ENCODE measurements at regions not wholly inside any gene's neighbourhood (a gene's known extent, or its start where the extent isn't known, plus 50 kb on each side); places are given as distances from the start of the nearest gene placed in this dataset.
"Not testable (repeated sequence)": the region's sequence is repeated elsewhere in the genome, so short reads cannot be mapped to it uniquely, and the experiment has no call there.

DNA sequence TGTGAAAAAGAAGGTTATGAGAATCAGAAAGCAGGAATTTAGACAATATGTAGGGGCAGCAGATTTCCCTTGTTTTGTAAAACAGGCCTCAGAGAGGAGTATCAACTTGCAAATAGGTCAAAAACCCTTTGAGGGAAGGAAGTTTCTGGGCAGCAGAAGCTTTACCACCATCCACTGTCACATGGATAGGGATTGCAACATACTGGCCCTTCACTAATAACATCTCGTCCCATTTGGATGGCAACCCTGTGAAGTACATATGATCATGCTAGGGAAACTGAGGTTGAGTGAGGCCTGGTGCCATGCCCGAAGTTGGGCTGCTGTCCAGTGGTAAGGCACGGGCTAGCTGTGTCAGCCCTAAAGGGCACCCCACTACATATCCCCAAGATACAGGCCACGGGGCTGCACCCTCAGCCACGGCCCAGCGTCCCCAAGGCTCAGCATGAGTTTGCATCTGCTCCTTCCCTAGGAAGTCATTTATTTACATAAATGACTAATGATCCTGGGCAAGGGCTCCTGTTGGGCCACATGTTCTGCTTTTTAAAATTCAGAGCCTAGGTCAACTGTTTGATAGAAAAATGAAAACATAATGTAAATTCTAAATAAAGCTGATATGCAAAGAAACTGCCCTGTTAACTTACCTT, 310.4 kb upstream of the PLGLB1 start:
- H3K9me3 ChIP-seq (ENCODE audit: low read depth); DNase-seq (ENCODE audit: low read depth in 1 of 2, low spot score in 1 of 2); H3K4me3 ChIP-seq; H3K4me1 ChIP-seq (ENCODE audit: low read depth); H3K27ac ChIP-seq; H3K36me3 ChIP-seq; H3K27me3 ChIP-seq: not testable (repeated sequence)

DNA sequence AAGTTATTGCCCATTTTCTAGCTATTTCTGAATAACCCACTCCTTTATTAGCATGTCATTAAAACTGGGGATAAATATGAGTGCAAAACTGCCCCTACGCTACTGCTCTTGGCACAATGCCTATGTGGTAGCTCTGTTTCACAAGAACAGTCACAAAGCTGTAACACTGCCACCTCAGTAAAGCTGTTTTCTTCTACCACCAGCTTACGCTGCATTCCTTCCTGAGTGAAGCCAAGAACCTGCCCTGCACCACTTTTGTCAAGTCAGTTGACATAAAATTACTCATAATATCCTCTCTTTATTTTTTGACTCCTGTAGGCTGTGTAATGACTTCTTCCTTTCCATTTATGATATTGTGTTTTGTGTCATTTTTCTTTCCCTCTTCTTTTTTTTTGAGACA, 313.2 kb upstream of the PLGLB1 start:
- H3K4me1 ChIP-seq (ENCODE audit: low read depth); H3K27me3 ChIP-seq; H3K4me3 ChIP-seq; H3K9me3 ChIP-seq (ENCODE audit: low read depth); H3K36me3 ChIP-seq; DNase-seq (ENCODE audit: low read depth in 1 of 2, low spot score in 1 of 2); H3K27ac ChIP-seq: not testable (repeated sequence)

DNA sequence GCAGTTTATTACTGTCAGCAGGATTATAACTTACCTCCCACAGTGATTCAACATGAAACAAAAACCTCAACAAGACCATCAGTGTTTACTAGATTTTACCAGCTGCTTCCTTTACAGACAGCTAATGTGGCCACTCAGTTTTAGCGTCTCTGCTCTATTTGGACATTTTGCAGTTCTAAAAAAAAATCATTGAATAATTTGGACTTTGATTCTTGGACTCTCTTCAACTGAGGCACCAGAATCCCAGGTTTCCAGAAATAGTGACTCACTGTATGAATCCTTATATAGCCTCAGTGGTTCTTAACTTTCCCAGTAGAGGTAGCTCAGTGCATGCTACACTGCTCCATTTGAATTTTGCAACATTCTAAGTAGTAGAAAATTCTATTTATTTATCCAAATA, 317.4 kb upstream of the PLGLB1 start:
- H3K4me1 ChIP-seq (ENCODE audit: low read depth); H3K27me3 ChIP-seq: not testable (repeated sequence)

DNA sequence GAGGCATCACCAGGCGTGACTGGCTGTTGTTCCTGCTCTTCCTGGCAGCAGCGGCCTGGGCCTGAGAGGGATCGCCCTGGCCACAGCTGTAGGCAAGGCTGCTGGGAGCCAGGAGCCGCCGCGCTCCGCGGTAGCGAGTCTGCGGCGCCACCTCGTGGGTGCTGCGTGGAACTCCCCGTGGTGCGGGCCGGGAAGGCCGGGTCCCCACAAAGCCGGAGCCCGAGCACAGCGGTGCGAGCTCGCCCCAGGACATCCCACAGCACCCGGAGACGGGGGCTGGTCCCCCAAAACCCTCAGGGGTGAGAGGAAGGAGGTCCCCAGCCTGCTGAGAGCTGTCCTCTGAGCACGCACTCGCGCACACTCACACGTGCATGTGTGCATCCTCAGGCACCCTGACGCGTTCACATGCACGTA, 320.0 kb upstream of the PLGLB1 start:
- TF ChIP-seq, protein P1, sequence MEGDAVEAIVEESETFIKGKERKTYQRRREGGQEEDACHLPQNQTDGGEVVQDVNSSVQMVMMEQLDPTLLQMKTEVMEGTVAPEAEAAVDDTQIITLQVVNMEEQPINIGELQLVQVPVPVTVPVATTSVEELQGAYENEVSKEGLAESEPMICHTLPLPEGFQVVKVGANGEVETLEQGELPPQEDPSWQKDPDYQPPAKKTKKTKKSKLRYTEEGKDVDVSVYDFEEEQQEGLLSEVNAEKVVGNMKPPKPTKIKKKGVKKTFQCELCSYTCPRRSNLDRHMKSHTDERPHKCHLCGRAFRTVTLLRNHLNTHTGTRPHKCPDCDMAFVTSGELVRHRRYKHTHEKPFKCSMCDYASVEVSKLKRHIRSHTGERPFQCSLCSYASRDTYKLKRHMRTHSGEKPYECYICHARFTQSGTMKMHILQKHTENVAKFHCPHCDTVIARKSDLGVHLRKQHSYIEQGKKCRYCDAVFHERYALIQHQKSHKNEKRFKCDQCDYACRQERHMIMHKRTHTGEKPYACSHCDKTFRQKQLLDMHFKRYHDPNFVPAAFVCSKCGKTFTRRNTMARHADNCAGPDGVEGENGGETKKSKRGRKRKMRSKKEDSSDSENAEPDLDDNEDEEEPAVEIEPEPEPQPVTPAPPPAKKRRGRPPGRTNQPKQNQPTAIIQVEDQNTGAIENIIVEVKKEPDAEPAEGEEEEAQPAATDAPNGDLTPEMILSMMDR (IDR thresholded peaks at IDR 0.05; ENCODE audit: low read depth, low read length), result peak; percentile 49
- not testable (repeated sequence) for H3K4me3 ChIP-seq; H3K36me3 ChIP-seq; H3K27ac ChIP-seq; H3K4me1 ChIP-seq (ENCODE audit: low read depth); H3K27me3 ChIP-seq; H3K9me3 ChIP-seq (ENCODE audit: low read depth)
- peak; percentile 72 to 80 for DNase-seq (ENCODE audit: low read depth in 1 of 2, low spot score in 1 of 2)

More for the DNA sequence above, 317.4 kb upstream of the PLGLB1 start:
- peak in 1 of 2 donors; percentile 19 for DNase-seq (ENCODE audit: low read depth in 1 of 2, low spot score in 1 of 2)
- H3K4me3 ChIP-seq; H3K27ac ChIP-seq; H3K36me3 ChIP-seq; H3K9me3 ChIP-seq (ENCODE audit: low read depth): not testable (repeated sequence)

DNA sequence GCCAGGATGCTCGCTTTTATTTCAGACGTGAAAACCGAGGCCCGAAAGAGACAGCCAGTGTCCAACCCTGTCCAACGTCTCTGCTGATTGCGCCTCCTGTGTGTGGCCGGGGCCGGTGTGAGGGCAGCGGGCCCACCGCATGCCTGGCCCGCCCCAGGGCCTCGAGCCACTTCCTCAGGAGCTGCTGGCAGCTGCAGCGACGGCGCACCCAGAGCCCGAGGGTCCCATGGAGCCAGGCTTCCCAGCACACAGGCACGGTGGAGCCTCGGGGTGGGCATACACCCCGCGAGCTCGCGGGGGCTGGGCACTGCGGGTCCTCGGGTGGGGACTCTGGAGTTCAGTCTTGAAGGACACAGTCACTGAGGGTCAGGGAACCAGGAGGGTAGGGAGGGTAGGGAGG, 320.5 kb upstream of the PLGLB1 start:
- not testable (repeated sequence) for H3K27me3 ChIP-seq; H3K27ac ChIP-seq; H3K4me1 ChIP-seq (ENCODE audit: low read depth); H3K9me3 ChIP-seq (ENCODE audit: low read depth); H3K36me3 ChIP-seq; H3K4me3 ChIP-seq; DNase-seq (ENCODE audit: low read depth in 1 of 2, low spot score in 1 of 2)

DNA sequence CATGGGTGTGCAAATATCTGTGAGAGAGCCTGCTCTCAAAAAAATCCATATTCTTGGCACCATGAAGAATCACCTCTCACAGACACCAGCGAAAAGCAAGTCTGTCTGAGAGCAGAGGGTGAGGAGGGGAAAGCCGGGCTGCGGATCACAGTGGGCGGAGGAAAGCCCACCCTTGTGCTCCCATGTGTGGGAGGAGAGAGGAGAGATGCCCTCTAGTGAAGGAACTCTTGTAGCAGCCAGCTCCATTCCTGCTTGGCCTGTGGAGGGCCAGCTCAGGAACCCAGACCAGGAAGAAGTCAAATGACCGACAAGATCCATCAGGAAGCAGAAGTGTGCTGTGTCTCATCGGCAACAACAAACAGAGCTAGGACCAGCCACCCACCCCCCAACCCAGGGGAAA, 321.7 kb upstream of the PLGLB1 start:
- not testable (repeated sequence) for H3K36me3 ChIP-seq; DNase-seq (ENCODE audit: low read depth in 1 of 2, low spot score in 1 of 2); H3K4me3 ChIP-seq; H3K9me3 ChIP-seq (ENCODE audit: low read depth); H3K27me3 ChIP-seq; H3K27ac ChIP-seq; H3K4me1 ChIP-seq (ENCODE audit: low read depth)

DNA sequence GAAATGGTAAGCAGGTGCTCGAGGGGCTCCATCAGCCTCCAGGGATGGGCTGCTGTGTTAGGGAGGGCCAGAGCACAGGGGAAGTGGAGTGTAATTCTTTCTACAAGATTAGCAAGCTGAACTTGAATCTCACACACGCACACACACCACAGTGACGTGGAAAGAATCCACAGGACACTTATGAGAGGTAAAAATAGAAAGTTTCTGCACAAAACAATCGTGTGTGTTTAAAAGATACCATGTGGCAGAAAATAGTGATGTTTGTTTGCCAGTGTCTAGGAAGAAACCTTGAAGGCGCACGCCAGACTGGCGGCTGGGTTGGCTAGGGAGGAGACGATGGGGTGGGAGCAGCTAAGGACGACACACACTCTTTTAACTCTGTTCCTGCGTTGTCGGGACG, 323.6 kb upstream of the PLGLB1 start:
- H3K4me1 ChIP-seq (ENCODE audit: low read depth); DNase-seq (ENCODE audit: low read depth in 1 of 2, low spot score in 1 of 2); H3K9me3 ChIP-seq (ENCODE audit: low read depth); H3K27me3 ChIP-seq; H3K27ac ChIP-seq; H3K36me3 ChIP-seq; H3K4me3 ChIP-seq: not testable (repeated sequence)

DNA sequence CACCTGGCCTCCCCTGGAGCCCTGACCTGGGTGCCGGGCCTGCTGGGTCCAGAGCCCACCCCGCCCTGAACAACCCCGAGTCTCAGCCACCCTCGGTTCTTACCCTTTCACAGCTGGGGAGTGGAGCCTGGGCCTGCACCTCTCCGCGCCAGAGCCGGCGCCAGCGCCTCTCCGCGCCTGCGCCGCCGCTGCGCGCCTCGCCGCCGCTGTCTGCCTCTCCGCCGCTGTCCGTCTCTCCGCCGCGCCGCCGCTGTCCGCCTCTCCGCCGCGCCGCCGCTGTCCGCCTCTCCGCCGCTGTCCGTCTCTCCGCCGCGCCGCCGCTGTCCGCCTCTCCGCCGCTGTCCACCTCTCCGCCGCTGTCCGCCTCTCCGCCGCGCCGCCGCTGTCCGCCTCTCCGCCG, 326.9 kb upstream of the PLGLB1 start:
- H3K4me1 ChIP-seq (ENCODE audit: low read depth); H3K36me3 ChIP-seq; H3K27me3 ChIP-seq; H3K9me3 ChIP-seq (ENCODE audit: low read depth): not testable (repeated sequence)
- H3K4me3 ChIP-seq, result peak overlapping the region; percentile 20
- H3K27ac ChIP-seq, result peak overlapping the region; percentile 87
- peak in 1 of 2 donors; percentile 11 for DNase-seq (ENCODE audit: low read depth in 1 of 2, low spot score in 1 of 2)

DNA sequence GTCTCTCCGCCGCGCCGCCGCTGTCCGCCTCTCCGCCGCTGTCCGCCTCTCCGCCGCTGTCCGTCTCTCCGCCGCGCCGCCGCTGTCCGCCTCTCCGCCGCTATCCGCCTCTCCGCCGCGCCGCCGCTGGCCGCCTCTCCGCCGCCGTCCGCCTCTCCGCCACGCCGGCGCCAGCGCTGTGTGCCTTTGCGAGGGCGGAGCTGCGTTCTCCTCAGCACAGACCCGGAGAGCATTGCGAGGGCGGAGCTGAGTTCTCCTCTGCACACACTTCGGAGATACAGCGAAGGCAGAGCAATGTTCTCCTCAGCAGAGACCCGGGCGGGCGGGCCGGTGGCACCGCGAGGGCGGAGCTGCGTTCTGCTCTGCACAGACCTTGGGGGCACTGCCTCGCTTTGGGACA, 327.4 kb upstream of the PLGLB1 start:
- peak in 1 of 2 donors; percentile 13 for DNase-seq (ENCODE audit: low read depth in 1 of 2, low spot score in 1 of 2)
- not testable (repeated sequence) for H3K27me3 ChIP-seq; H3K9me3 ChIP-seq (ENCODE audit: low read depth); H3K4me1 ChIP-seq (ENCODE audit: low read depth); H3K36me3 ChIP-seq
- Histone ChIP-seq H3K4me3 (peak overlapping the region; percentile 20), H3K27ac (peak overlapping the region; percentile 87)

DNA sequence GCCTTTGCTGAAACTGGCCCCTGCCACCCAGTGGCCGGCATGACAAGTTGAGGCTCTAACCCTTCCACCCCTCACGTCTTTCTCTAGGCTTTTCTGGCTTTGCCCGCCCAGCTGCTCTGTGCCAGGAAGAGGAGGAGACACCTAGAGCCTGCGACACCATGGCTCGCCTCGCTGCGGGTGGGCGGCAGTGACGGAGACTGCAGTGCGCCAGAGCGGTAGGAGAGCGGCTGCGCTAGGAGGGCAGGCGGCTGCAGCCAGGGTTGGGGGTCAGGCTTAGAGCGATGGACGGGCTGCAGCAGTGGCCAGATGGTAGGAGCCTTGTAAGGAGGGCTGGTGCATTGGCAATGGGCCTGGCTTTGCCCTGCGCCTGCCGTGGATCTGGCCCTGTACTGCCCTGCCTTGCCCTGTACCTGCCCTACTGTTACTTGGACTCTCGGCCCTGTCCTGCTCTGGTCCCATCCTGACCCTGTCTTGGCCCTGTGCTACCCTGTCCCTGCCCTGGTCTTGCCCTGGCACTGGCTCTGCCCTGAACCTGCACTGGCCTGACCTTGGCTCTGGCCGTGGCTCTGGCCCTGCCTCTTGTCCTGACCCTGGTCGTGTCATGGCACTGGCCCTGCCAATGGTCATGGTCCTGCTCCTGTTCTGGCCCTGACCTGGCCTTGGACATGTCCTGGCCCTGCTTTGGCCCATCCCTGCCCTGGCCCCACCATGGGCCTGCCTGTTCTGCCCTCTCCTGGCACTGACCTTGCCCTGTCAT, 330.7 kb upstream of the PLGLB1 start:
- DNase-seq (ENCODE audit: low read depth in 1 of 2, low spot score in 1 of 2), result not testable (repeated sequence)

DNA sequence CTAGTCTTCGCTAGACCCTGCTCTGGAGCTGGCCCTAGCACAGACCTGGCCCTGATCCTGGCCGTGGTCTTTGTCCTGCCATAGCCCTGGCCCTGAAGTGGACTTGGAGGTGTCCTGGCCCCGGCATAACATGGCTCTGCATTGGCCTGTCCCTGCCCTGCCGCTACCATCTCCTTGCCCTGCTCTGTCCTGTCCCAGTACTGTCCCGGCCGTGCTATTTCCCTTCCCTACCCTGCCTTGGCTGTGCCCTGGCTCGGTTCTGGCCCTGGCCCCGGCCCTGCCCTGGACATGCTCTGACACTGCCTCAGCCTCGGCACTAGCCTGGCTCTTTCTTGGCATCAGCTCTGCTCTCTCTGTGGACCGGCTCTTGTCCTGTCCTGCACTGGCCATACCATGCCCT, 331.8 kb upstream of the PLGLB1 start:
- DNase-seq (ENCODE audit: low read depth in 1 of 2, low spot score in 1 of 2); H3K36me3 ChIP-seq; H3K4me1 ChIP-seq (ENCODE audit: low read depth); H3K4me3 ChIP-seq; H3K27ac ChIP-seq; H3K27me3 ChIP-seq; H3K9me3 ChIP-seq (ENCODE audit: low read depth): not testable (repeated sequence)

More for the DNA sequence above, 330.7 kb upstream of the PLGLB1 start:
- H3K27me3 ChIP-seq; H3K4me3 ChIP-seq; H3K36me3 ChIP-seq; H3K9me3 ChIP-seq (ENCODE audit: low read depth); H3K27ac ChIP-seq; H3K4me1 ChIP-seq (ENCODE audit: low read depth): not testable (repeated sequence)

DNA sequence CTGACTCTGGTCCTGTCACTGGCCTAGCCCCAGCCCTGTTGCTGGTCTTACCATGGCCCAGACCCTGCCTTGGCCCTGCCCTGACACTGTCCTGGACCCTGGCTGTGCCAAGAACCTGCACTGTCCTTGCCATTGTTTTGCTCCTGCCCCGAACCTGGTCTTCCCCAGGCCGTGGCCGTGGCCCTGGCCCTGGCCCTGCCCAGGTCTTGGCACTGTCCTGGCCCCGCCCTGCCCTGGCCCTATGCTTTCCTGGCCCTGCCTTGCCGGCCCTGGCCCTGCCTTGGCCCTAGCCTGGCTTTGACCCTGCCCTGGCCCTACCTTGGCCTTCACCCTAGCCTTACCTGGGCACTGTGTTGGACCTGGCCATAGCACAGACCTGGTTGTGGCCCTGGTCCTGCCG, 332.5 kb upstream of the PLGLB1 start:
- not testable (repeated sequence) for H3K27me3 ChIP-seq; H3K27ac ChIP-seq; H3K9me3 ChIP-seq (ENCODE audit: low read depth); H3K36me3 ChIP-seq; H3K4me1 ChIP-seq (ENCODE audit: low read depth); DNase-seq (ENCODE audit: low read depth in 1 of 2, low spot score in 1 of 2); H3K4me3 ChIP-seq

DNA sequence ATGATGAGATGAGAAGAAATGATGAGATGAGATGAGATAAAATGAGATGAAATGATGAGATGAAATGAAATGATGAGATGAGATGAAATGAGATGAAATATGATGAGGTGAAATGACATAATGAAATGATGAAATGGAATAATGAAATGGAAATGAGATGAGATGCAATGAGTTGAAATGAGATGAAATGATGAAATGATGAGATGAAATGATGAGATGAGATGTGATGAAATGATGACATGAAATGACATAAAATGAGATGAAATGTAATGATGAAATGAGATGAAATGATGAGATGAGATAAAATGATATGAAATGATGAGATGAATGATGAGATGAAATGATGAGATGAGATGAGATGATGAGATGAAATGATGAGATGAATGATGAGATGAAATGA, 338.6 kb upstream of the PLGLB1 start:
- H3K27me3 ChIP-seq; H3K27ac ChIP-seq; H3K9me3 ChIP-seq (ENCODE audit: low read depth); H3K4me3 ChIP-seq; H3K36me3 ChIP-seq; DNase-seq (ENCODE audit: low read depth in 1 of 2, low spot score in 1 of 2); H3K4me1 ChIP-seq (ENCODE audit: low read depth): not testable (repeated sequence)
